Liver (tissue), 8 donors: ENCODE measurements at regions not wholly inside any gene's neighbourhood (a gene's known extent, or its start where the extent isn't known, plus 50 kb on each side); places are given as distances from the start of the nearest gene placed in this dataset.

ENCODE experiments used
- DNase-seq: peaks from one replicate; pipeline ENCODE4 v3.0.0-alpha.2; 2017; ENCODE audit warnings: low spot score
- H3K27ac ChIP-seq, 2 donors: one replicate each; pipeline ENCODE4 v1.7.0; 2013; ENCODE audit warnings: inconsistent platforms in 2 of 2, low read length in 2 of 2, control low read depth in 1 of 2, low read depth in 1 of 2, mild to moderate bottlenecking in 1 of 2
- H3K27me3 ChIP-seq, 4 donors: one replicate each; pipeline versions ENCODE4 v1.6.1 to v1.7.0; 2013; ENCODE audit warnings: low read length in 3 of 4, inconsistent platforms in 1 of 4, mild to moderate bottlenecking in 1 of 4, moderate library complexity in 1 of 4; ENCODE audit not compliant: control insufficient read depth in 4 of 4, insufficient read depth in 4 of 4
- H3K36me3 ChIP-seq, 4 donors: one replicate each; pipeline versions ENCODE4 v1.6.1 to v1.7.0; 2013; ENCODE audit warnings: low read length in 3 of 4, mild to moderate bottlenecking in 3 of 4, low read depth in 1 of 4, moderate library complexity in 1 of 4; ENCODE audit not compliant: control insufficient read depth in 4 of 4, insufficient read depth in 3 of 4
- H3K4me1 ChIP-seq, 4 donors: one replicate each; pipeline versions ENCODE4 v1.6.1 to v1.7.0; 2013; ENCODE audit warnings: low read length in 3 of 4, mild to moderate bottlenecking in 3 of 4, moderate library complexity in 1 of 4; ENCODE audit not compliant: control insufficient read depth in 4 of 4, insufficient read depth in 4 of 4
- H3K4me3 ChIP-seq, 3 donors: one replicate each; pipeline versions ENCODE4 v1.6.1 to v1.7.0; 2013; ENCODE audit warnings: low read length in 3 of 3, control low read depth in 1 of 3, low read depth in 1 of 3, mild to moderate bottlenecking in 1 of 3
- H3K9ac ChIP-seq, 2 donors: one replicate each; pipeline ENCODE4 v1.7.0; 2013; ENCODE audit warnings: low read length in 2 of 2, mild to moderate bottlenecking in 2 of 2, moderate library complexity in 2 of 2, control low read depth in 1 of 2, low read depth in 1 of 2
- H3K9me3 ChIP-seq, 4 donors: one replicate each; pipeline versions ENCODE4 v1.6.1 to v1.7.0; 2013; ENCODE audit warnings: low read length in 3 of 4; ENCODE audit not compliant: control insufficient read depth in 4 of 4
- EGR1 ChIP-seq, 2 donors: IDR thresholded peaks; 2 replicates each; pipeline ENCODE4 v1.6.1; 2016 to 2018; ENCODE audit warnings: antibody characterized with exemption in 2 of 2, low read depth in 2 of 2
- FOXA1 ChIP-seq: IDR thresholded peaks from 2 replicates; pipeline ENCODE4 v1.6.1; 2016; ENCODE audit warnings: antibody characterized with exemption
- FOXA2 ChIP-seq: IDR thresholded peaks from 2 replicates; pipeline ENCODE4 v1.6.1; 2016; ENCODE audit warnings: antibody characterized with exemption
- GABPA ChIP-seq, 2 donors: IDR thresholded peaks in 1 of 2; conservative IDR thresholded peaks in 1 of 2; 2 replicates each; pipeline ENCODE4 v1.6.1; 2016; ENCODE audit warnings: antibody characterized with exemption in 2 of 2, mild to moderate bottlenecking in 1 of 2, moderate library complexity in 1 of 2
- NR2F2 ChIP-seq: IDR thresholded peaks from 2 replicates; pipeline ENCODE4 v1.6.1; 2016; ENCODE audit warnings: antibody characterized with exemption
- RAD21 ChIP-seq, 2 donors: IDR thresholded peaks; 2 replicates each; pipeline ENCODE4 v1.6.1; 2016; ENCODE audit warnings: antibody characterized with exemption in 2 of 2, mild to moderate bottlenecking in 2 of 2
- RXRA ChIP-seq, 2 donors: IDR thresholded peaks; 2 replicates each; pipeline ENCODE4 v1.6.1; 2017 to 2018; ENCODE audit warnings: antibody characterized with exemption in 2 of 2, mild to moderate bottlenecking in 1 of 2
- SP1 ChIP-seq: IDR thresholded peaks from 2 replicates; pipeline ENCODE4 v1.6.1; 2018; ENCODE audit warnings: antibody characterized with exemption, mild to moderate bottlenecking
- TAF1 ChIP-seq: conservative IDR thresholded peaks from 2 replicates; pipeline ENCODE4 v1.6.1; 2016; ENCODE audit warnings: antibody characterized with exemption, mild to moderate bottlenecking
- YY1 ChIP-seq: IDR thresholded peaks from 2 replicates; pipeline ENCODE4 v1.6.1; 2016; ENCODE audit warnings: antibody characterized with exemption, mild to moderate bottlenecking
- WGBS: extraction: QIAGEN DNeasy Blood & Tissue Kit; methylation state at CpG from one replicate; pipeline ENCODE4 v1.1.7; 2013; 5-methylcytosine and 5-hydroxymethylcytosine counted together
- TF ChIP-seq, protein P1 (sequence below): IDR thresholded peaks from 2 replicates; pipeline ENCODE4 v1.6.1; 2016; ENCODE audit warnings: antibody characterized with exemption
- TF ChIP-seq, protein P2 (sequence below): fragments of 150-350 bp; IDR thresholded peaks from 2 replicates; pipeline ENCODE4 v1.5.1; 2017; ENCODE audit warnings: improper control_type of control experiment, low read depth, low read length; ENCODE audit not compliant: missing input control
- TF ChIP-seq, protein P3 (sequence below): IDR thresholded peaks from 2 replicates; pipeline ENCODE4 v1.6.1; 2016; ENCODE audit warnings: antibody characterized with exemption, mild to moderate bottlenecking
- TF ChIP-seq, protein P4 (sequence below): IDR thresholded peaks from 2 replicates; pipeline ENCODE4 v1.6.1; 2016; ENCODE audit warnings: antibody characterized with exemption
- donor health status: healthy.
- donor health status: healthy.
- donor health status: healthy.
- donor health status: healthy.
- donor health status: healthy.

DNA sequence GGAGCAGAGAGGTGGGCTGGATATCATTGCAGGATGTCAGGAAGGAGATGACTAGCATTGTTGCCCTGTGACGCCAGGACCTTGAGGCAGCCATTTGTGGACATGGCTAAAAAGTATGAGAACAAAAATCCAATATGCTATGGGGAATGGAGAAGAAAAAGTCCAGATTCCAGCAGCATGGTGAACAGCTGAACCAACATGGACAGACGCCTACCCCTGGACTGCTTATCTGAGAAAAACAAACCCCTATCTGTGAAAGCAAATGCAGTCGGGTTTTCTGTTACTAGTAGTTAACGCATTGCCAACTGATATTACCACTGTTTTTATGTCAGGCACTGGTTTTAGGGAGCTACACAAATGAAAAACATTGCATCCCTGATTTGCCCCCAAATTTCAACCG is 251.2 kb upstream of the RORA start:
- TF ChIP-seq, protein P1, sequence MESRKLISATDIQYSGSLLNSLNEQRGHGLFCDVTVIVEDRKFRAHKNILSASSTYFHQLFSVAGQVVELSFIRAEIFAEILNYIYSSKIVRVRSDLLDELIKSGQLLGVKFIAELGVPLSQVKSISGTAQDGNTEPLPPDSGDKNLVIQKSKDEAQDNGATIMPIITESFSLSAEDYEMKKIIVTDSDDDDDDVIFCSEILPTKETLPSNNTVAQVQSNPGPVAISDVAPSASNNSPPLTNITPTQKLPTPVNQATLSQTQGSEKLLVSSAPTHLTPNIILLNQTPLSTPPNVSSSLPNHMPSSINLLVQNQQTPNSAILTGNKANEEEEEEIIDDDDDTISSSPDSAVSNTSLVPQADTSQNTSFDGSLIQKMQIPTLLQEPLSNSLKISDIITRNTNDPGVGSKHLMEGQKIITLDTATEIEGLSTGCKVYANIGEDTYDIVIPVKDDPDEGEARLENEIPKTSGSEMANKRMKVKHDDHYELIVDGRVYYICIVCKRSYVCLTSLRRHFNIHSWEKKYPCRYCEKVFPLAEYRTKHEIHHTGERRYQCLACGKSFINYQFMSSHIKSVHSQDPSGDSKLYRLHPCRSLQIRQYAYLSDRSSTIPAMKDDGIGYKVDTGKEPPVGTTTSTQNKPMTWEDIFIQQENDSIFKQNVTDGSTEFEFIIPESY: no peak
- no peak for TF ChIP-seq EGR1 (IDR thresholded peaks at IDR 0.05; ENCODE audit: low read depth in 2 of 2)
- no peak for TF ChIP-seq FOXA2
- TF ChIP-seq, protein P2, sequence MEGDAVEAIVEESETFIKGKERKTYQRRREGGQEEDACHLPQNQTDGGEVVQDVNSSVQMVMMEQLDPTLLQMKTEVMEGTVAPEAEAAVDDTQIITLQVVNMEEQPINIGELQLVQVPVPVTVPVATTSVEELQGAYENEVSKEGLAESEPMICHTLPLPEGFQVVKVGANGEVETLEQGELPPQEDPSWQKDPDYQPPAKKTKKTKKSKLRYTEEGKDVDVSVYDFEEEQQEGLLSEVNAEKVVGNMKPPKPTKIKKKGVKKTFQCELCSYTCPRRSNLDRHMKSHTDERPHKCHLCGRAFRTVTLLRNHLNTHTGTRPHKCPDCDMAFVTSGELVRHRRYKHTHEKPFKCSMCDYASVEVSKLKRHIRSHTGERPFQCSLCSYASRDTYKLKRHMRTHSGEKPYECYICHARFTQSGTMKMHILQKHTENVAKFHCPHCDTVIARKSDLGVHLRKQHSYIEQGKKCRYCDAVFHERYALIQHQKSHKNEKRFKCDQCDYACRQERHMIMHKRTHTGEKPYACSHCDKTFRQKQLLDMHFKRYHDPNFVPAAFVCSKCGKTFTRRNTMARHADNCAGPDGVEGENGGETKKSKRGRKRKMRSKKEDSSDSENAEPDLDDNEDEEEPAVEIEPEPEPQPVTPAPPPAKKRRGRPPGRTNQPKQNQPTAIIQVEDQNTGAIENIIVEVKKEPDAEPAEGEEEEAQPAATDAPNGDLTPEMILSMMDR: no peak
- TF ChIP-seq, protein P3, sequence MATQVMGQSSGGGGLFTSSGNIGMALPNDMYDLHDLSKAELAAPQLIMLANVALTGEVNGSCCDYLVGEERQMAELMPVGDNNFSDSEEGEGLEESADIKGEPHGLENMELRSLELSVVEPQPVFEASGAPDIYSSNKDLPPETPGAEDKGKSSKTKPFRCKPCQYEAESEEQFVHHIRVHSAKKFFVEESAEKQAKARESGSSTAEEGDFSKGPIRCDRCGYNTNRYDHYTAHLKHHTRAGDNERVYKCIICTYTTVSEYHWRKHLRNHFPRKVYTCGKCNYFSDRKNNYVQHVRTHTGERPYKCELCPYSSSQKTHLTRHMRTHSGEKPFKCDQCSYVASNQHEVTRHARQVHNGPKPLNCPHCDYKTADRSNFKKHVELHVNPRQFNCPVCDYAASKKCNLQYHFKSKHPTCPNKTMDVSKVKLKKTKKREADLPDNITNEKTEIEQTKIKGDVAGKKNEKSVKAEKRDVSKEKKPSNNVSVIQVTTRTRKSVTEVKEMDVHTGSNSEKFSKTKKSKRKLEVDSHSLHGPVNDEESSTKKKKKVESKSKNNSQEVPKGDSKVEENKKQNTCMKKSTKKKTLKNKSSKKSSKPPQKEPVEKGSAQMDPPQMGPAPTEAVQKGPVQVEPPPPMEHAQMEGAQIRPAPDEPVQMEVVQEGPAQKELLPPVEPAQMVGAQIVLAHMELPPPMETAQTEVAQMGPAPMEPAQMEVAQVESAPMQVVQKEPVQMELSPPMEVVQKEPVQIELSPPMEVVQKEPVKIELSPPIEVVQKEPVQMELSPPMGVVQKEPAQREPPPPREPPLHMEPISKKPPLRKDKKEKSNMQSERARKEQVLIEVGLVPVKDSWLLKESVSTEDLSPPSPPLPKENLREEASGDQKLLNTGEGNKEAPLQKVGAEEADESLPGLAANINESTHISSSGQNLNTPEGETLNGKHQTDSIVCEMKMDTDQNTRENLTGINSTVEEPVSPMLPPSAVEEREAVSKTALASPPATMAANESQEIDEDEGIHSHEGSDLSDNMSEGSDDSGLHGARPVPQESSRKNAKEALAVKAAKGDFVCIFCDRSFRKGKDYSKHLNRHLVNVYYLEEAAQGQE: no peak
- TF ChIP-seq, protein P4, sequence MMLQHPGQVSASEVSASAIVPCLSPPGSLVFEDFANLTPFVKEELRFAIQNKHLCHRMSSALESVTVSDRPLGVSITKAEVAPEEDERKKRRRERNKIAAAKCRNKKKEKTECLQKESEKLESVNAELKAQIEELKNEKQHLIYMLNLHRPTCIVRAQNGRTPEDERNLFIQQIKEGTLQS: no peak
- TF ChIP-seq SP1: no peak
- WGBS: 89% methylated on average over 5 of the region's 5 CpGs
- no peaks in the 10 kb centered on the region for H3K4me1 ChIP-seq
- H3K36me3 ChIP-seq: no peaks in the 10 kb centered on the region
- no peak overlapping the region for H3K9ac ChIP-seq
- no peak overlapping the region for H3K4me3 ChIP-seq
- no peaks in the 10 kb centered on the region for H3K27me3 ChIP-seq
- no peaks in the 10 kb centered on the region for H3K9me3 ChIP-seq
- no peak for DNase-seq
- no peak overlapping the region for H3K27ac ChIP-seq

DNA sequence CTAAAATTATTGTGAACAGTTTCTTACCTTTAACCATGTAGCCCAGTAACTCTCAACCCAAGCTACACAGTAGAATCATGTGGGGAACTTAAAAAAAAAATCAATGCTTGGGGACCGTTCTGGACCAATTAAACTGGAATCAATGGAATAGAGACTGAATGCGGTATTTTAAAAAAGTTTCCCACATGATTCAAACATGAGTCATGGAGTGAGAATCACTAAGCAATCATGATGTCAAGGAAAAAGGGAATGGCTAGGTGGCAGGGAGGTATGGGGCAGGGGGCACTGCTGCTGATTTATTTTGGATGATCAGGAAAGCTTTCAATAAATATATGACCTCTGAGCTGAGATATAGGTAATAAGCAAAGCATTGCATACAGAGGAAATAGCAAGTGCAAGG is 250.5 kb upstream of the RORA start:
- no peaks in the 10 kb centered on the region for H3K36me3 ChIP-seq
- H3K4me1 ChIP-seq: no peaks in the 10 kb centered on the region
- DNase-seq: no peak
- H3K27me3 ChIP-seq: no peaks in the 10 kb centered on the region
- WGBS: 89% methylated on average over 2 of the region's 2 CpGs
- H3K27ac ChIP-seq: no peak overlapping the region
- H3K4me3 ChIP-seq: no peak overlapping the region
- H3K9ac ChIP-seq: no peak overlapping the region
- H3K9me3 ChIP-seq: no peaks in the 10 kb centered on the region
- TF ChIP-seq, protein P4: no peak
- TF ChIP-seq, protein P1: no peak
- TF ChIP-seq NR2F2 (no peak), GABPA (IDR thresholded peaks at IDR 0.05 in 1 of 2, conservative IDR thresholded peaks at IDR 0.05 in 1 of 2) (no peak), RXRA (IDR thresholded peaks at IDR 0.05) (no peak), FOXA1 (no peak), SP1 (no peak), TAF1 (no peak), RAD21 (IDR thresholded peaks at IDR 0.05) (no peak), YY1 (no peak)
- TF ChIP-seq, protein P3: no peak
